ENCODE measurements at regions not wholly inside any gene's neighbourhood (a gene's known extent, or its start where the extent isn't known, plus 50 kb on each side); places are given as distances from the start of the nearest gene placed in this dataset.
A peak's percentile ranks its signal among the peaks of the same experiment; 100 is the strongest.

GRCh38 chr22:47307822-47308221 lies 545.4 kb downstream of the TBC1D22A start:
- Histone ChIP-seq H3K36me3 (ENCODE audit: control insufficient read depth, insufficient read depth, low read length) (no peaks in the 10 kb centered on the region), H3K14ac (replicated peaks; ENCODE audit: low read depth, low read length) (no peak overlapping the region; the same call in 1 of the 2 replicates), H3K79me1 (ENCODE audit: low read depth in 1 of 2, low read length in 2 of 2) (no peaks in the 10 kb centered on the region), H4K5ac (ENCODE audit: low read depth, low read length) (no peak overlapping the region), H4K91ac (ENCODE audit: insufficient read depth, low read depth, low read length) (no peak overlapping the region), H3K9me1 (ENCODE audit: insufficient read depth, low read length) (no peaks in the 10 kb centered on the region), H3K27ac (ENCODE audit: insufficient read depth, low read length) (no peak overlapping the region), H2AK5ac (ENCODE audit: low read depth, low read length) (no peak overlapping the region), H4K8ac (ENCODE audit: low read depth in 2 of 2, low read length in 2 of 2) (no peak overlapping the region), H3K9me3 (ENCODE audit: control insufficient read depth, insufficient read depth, low read length) (no peaks in the 10 kb centered on the region), H3K9ac (ENCODE audit: low read depth, low read length) (no peak overlapping the region), H2BK20ac (ENCODE audit: low read depth, low read length) (no peak overlapping the region), H3K18ac (ENCODE audit: low read depth, low read length) (no peak overlapping the region), H2BK120ac (ENCODE audit: low read depth, low read length) (no peak overlapping the region; the same call in 1 of the 2 replicates), H2AK9ac (replicated peaks; ENCODE audit: low read depth, low read length, poor library complexity) (no peak overlapping the region), H3K27me3 (ENCODE audit: control insufficient read depth, insufficient read depth, low read length) (no peaks in the 10 kb centered on the region), H3K4me1 (ENCODE audit: control insufficient read depth, insufficient read depth, low read length) (0 out of 2 replicates have a peak, but pooled peaks cover 2% of the 10 kb centered on the region), H4K20me1 (ENCODE audit: insufficient read depth, low read length) (no peaks in the 10 kb centered on the region), H3K4me3 (ENCODE audit: insufficient read depth, low read depth, low read length) (no peak overlapping the region), H3K4me2 (ENCODE audit: low read depth, low read length) (peak overlapping the region; percentile 30), H3K4ac (ENCODE audit: low read depth, low read length) (no peak overlapping the region), H3K23ac (ENCODE audit: low read depth, low read length) (no peak overlapping the region), H2BK15ac (ENCODE audit: low read depth, low read length) (no peak overlapping the region), H3K56ac (ENCODE audit: extremely low read depth, insufficient read depth, low read length) (no peak overlapping the region), H2BK5ac (ENCODE audit: low read depth, low read length, poor library complexity, severe bottlenecking) (no peak overlapping the region), H2AFZ (replicated peaks; ENCODE audit: low read length, poor library complexity) (no peak overlapping the region)
- CTCF ChIA-PET: interaction anchor here (0.5 to 1.2 kb wide), 3 partner anchors 8 to 36 kb away, joined by 3 to 7 read pairs (median 4); no protein-coding TSS in a partner anchor
- ATAC-seq (ENCODE audit: low read depth): peak; percentile 61
- POLR2A ChIA-PET (ENCODE audit: unreplicated experiment): no interaction called here
- in situ Hi-C loops (cut with MboI; ENCODE audit: low sequenced_read_pairs): no loop called here
- BruUV-seq (replicated peaks): no TSS peak
- WGBS, 2 experiments (ENCODE audit: extremely low coverage in 2 of 2, insufficient read length in 1 of 2): no CpG with 5 or more reads among the region's 6 CpGs
- dilution Hi-C loops (cut with HindIII; ENCODE audit: low sequenced_read_pairs, unreplicated experiment): no loop called here
- peak; percentile 49 for DNase-seq
- intact Hi-C loops (cut with micrococcal nuclease): no loop called here
- TF ChIP-seq NFE2L2 (IDR thresholded peaks at IDR 0.05; ENCODE audit: low read depth, low read length) (no peak), BHLHE40 (IDR thresholded peaks at IDR 0.05; ENCODE audit: low read depth, low read length) (no peak), MXI1 (IDR thresholded peaks at IDR 0.05; ENCODE audit: borderline replicate concordance, low read depth, low read length) (no peak), CEBPB (IDR thresholded peaks at IDR 0.05; ENCODE audit: low read depth, low read length) (no peak), CHD1 (IDR thresholded peaks at IDR 0.05; ENCODE audit: low read depth, low read length) (no peak), ELK1 (IDR thresholded peaks at IDR 0.05; ENCODE audit: borderline replicate concordance, low read depth, low read length) (no peak), RCOR1 (IDR thresholded peaks at IDR 0.05; ENCODE audit: insufficient replicate concordance, low read length) (no peak), FOS (IDR thresholded peaks at IDR 0.05; ENCODE audit: low read depth, low read length) (no peak), RAD21 (IDR thresholded peaks at IDR 0.05; ENCODE audit: low read length) (no peak), USF2 (IDR thresholded peaks at IDR 0.05; ENCODE audit: low read depth, low read length) (no peak), POLR2A (IDR thresholded peaks at IDR 0.05; ENCODE audit: low read depth, low read length) (no peak), MAFK (IDR thresholded peaks at IDR 0.05; ENCODE audit: low read depth, low read length) (no peak), SMC3 (IDR thresholded peaks at IDR 0.05; ENCODE audit: low read depth, low read length) (no peak), RFX5 (IDR thresholded peaks at IDR 0.05; ENCODE audit: low read depth, low read length) (no peak), MAZ (IDR thresholded peaks at IDR 0.05; ENCODE audit: borderline replicate concordance, low read depth, low read length) (no peak)
- TF ChIP-seq, protein P1, sequence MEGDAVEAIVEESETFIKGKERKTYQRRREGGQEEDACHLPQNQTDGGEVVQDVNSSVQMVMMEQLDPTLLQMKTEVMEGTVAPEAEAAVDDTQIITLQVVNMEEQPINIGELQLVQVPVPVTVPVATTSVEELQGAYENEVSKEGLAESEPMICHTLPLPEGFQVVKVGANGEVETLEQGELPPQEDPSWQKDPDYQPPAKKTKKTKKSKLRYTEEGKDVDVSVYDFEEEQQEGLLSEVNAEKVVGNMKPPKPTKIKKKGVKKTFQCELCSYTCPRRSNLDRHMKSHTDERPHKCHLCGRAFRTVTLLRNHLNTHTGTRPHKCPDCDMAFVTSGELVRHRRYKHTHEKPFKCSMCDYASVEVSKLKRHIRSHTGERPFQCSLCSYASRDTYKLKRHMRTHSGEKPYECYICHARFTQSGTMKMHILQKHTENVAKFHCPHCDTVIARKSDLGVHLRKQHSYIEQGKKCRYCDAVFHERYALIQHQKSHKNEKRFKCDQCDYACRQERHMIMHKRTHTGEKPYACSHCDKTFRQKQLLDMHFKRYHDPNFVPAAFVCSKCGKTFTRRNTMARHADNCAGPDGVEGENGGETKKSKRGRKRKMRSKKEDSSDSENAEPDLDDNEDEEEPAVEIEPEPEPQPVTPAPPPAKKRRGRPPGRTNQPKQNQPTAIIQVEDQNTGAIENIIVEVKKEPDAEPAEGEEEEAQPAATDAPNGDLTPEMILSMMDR (conservative IDR thresholded peaks at IDR 0.05; ENCODE audit: low read depth, low read length): no peak

Data from IMR-90 (cell line).